ENCODE measurements at regions not wholly inside any gene's neighbourhood (a gene's known extent, or its start where the extent isn't known, plus 50 kb on each side); places are given as distances from the start of the nearest gene placed in this dataset.

DNA sequence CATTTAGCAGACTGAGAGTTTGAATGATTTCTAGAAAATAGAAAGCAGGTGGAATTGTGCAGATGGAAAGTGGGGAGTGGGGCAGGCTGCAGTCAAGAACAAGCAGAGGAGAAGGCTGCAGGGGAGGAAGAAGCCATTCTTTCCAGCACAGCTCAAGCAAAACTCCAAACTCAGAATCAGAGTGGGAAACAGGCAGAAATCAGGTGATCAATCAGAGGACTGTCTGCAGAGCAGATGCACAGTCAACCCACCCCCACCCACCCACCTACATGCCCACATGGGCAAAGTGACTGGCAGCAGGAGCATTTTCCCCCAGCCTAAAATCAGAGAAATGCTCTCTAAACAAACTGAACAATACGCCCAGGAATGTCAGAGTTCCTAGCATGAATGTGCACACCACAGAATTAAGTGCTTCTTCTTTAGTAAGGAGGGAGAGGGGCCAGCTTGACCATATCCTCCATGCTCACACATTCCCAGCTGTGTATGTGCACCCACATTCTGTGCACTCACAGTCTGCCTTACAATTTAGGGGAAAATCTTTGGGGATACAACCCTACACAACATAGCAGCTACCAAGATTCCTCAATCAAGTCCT, 194.1 kb upstream of the PLEKHA5 start:
- TF ChIP-seq, protein P1, sequence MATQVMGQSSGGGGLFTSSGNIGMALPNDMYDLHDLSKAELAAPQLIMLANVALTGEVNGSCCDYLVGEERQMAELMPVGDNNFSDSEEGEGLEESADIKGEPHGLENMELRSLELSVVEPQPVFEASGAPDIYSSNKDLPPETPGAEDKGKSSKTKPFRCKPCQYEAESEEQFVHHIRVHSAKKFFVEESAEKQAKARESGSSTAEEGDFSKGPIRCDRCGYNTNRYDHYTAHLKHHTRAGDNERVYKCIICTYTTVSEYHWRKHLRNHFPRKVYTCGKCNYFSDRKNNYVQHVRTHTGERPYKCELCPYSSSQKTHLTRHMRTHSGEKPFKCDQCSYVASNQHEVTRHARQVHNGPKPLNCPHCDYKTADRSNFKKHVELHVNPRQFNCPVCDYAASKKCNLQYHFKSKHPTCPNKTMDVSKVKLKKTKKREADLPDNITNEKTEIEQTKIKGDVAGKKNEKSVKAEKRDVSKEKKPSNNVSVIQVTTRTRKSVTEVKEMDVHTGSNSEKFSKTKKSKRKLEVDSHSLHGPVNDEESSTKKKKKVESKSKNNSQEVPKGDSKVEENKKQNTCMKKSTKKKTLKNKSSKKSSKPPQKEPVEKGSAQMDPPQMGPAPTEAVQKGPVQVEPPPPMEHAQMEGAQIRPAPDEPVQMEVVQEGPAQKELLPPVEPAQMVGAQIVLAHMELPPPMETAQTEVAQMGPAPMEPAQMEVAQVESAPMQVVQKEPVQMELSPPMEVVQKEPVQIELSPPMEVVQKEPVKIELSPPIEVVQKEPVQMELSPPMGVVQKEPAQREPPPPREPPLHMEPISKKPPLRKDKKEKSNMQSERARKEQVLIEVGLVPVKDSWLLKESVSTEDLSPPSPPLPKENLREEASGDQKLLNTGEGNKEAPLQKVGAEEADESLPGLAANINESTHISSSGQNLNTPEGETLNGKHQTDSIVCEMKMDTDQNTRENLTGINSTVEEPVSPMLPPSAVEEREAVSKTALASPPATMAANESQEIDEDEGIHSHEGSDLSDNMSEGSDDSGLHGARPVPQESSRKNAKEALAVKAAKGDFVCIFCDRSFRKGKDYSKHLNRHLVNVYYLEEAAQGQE (IDR thresholded peaks at IDR 0.05) = no peak
- TF ChIP-seq, protein P2, sequence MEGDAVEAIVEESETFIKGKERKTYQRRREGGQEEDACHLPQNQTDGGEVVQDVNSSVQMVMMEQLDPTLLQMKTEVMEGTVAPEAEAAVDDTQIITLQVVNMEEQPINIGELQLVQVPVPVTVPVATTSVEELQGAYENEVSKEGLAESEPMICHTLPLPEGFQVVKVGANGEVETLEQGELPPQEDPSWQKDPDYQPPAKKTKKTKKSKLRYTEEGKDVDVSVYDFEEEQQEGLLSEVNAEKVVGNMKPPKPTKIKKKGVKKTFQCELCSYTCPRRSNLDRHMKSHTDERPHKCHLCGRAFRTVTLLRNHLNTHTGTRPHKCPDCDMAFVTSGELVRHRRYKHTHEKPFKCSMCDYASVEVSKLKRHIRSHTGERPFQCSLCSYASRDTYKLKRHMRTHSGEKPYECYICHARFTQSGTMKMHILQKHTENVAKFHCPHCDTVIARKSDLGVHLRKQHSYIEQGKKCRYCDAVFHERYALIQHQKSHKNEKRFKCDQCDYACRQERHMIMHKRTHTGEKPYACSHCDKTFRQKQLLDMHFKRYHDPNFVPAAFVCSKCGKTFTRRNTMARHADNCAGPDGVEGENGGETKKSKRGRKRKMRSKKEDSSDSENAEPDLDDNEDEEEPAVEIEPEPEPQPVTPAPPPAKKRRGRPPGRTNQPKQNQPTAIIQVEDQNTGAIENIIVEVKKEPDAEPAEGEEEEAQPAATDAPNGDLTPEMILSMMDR (IDR thresholded peaks at IDR 0.05; ENCODE audit: low read depth, low read length, missing input control) = no peak

Data from liver (tissue), 2 donors.